Smooth muscle cell (in vitro differentiated cells): ENCODE measurements at regions not wholly inside any gene's neighbourhood (a gene's known extent, or its start where the extent isn't known, plus 50 kb on each side); places are given as distances from the start of the nearest gene placed in this dataset.

ENCODE experiments used
- DNase-seq: peaks from one replicate; lab custom pipeline; 2025; ENCODE audit not compliant: unreplicated experiment; lab: John Stamatoyannopoulos, UW
- H2AFZ ChIP-seq: fragments of 200-600 bp; sonication (generic); 2 replicates; pipeline ENCODE4 v1.6.0; 2016; ENCODE audit warnings: antibody characterized with exemption, low read depth, mild to moderate bottlenecking
- H3F3A ChIP-seq: fragments of 200-600 bp; sonication (generic); 2 replicates; pipeline ENCODE4 v1.6.0; 2017; ENCODE audit warnings: antibody characterized with exemption, low read depth
- H3K27ac ChIP-seq: fragments of 200-600 bp; sonication (generic); 2 replicates; pipeline ENCODE4 v1.5.1; 2016; ENCODE audit warnings: low read depth, mild to moderate bottlenecking
- H3K27me3 ChIP-seq: fragments of 200-600 bp; sonication (generic); 2 replicates; pipeline ENCODE4 v1.6.1; 2016; ENCODE audit warnings: low read depth, mild to moderate bottlenecking
- H3K36me3 ChIP-seq: fragments of 200-600 bp; sonication (generic); 2 replicates; pipeline ENCODE4 v1.5.1; 2016; ENCODE audit warnings: low read depth
- H3K4me1 ChIP-seq: fragments of 200-600 bp; sonication (generic); 2 replicates; pipeline ENCODE4 v1.5.1; 2016; ENCODE audit warnings: low read depth
- H3K4me2 ChIP-seq: fragments of 200-600 bp; sonication (generic); 2 replicates; pipeline ENCODE4 v1.6.0; 2016; ENCODE audit warnings: mild to moderate bottlenecking
- H3K4me3 ChIP-seq: fragments of 200-600 bp; sonication (generic); 2 replicates; pipeline ENCODE4 v1.5.1; 2016; ENCODE audit warnings: mild to moderate bottlenecking
- H3K79me2 ChIP-seq: fragments of 200-600 bp; sonication (generic); 2 replicates; pipeline ENCODE4 v1.6.0; 2016; ENCODE audit warnings: low read depth, mild to moderate bottlenecking
- H3K9ac ChIP-seq: fragments of 200-600 bp; sonication (generic); 2 replicates; pipeline ENCODE4 v1.6.0; 2016; ENCODE audit warnings: low read depth
- H3K9me3 ChIP-seq: fragments of 200-600 bp; sonication (generic); replicated peaks from 2 replicates; pipeline ENCODE4 v1.5.1; 2016; ENCODE audit warnings: low read depth
- H4K20me1 ChIP-seq: fragments of 200-600 bp; sonication (generic); 2 replicates; pipeline ENCODE4 v1.6.0; 2016; ENCODE audit warnings: low read depth
- CTCF ChIP-seq: fragments of 200-600 bp; sonication (generic); IDR thresholded peaks from 2 replicates; pipeline ENCODE4 v1.5.1; 2017; ENCODE audit warnings: borderline replicate concordance, mild to moderate bottlenecking, antibody characterized with exemption; ENCODE audit not compliant: insufficient read depth, poor library complexity, severe bottlenecking
- WGBS: methylation state at CpG from one replicate; pipeline ENCODE4 v1.1.7; 2016; ENCODE audit warnings: low lambda C conversion rate; 5-methylcytosine and 5-hydroxymethylcytosine counted together

GRCh38 chr1:64320922-64321614, 117.6 kb downstream of the UBE2U start:
- H3K9ac ChIP-seq = no peak overlapping the region
- 86% methylated on average over 11 of the region's 11 CpGs for WGBS

GRCh38 chr1:64323054-64323453, 119.6 kb downstream of the UBE2U start:
- H3K9ac ChIP-seq = no peak overlapping the region
- no peak for TF ChIP-seq CTCF
- DNase-seq = no peak
- 71% methylated on average over 4 of the region's 4 CpGs for WGBS
- H3K4me2 ChIP-seq = no peak overlapping the region
- no peak overlapping the region for H2AFZ ChIP-seq
- no peaks in the 10 kb centered on the region for H3K27me3 ChIP-seq
- H3K9me3 ChIP-seq = no peaks in the 10 kb centered on the region
- no peaks in the 10 kb centered on the region for H4K20me1 ChIP-seq
- no peaks in the 10 kb centered on the region for H3K4me1 ChIP-seq
- H3K36me3 ChIP-seq = no peaks in the 10 kb centered on the region
- H3K4me3 ChIP-seq = no peak overlapping the region
- no peaks in the 10 kb centered on the region for H3K79me2 ChIP-seq
- H3K27ac ChIP-seq = no peak overlapping the region
- H3F3A ChIP-seq = no peaks in the 10 kb centered on the region

More at GRCh38 chr1:64320922-64321614, 117.6 kb downstream of the UBE2U start:
- TF ChIP-seq CTCF = no peak
- Histone ChIP-seq H3K4me1 (no peaks in the 10 kb centered on the region), H2AFZ (no peak overlapping the region), H3K4me2 (no peak overlapping the region), H3F3A (no peaks in the 10 kb centered on the region), H3K27me3 (no peaks in the 10 kb centered on the region), H4K20me1 (no peaks in the 10 kb centered on the region), H3K27ac (no peak overlapping the region), H3K79me2 (no peaks in the 10 kb centered on the region), H3K36me3 (no peaks in the 10 kb centered on the region), H3K4me3 (no peak overlapping the region), H3K9me3 (no peaks in the 10 kb centered on the region)
- DNase-seq = no peak

- Histone ChIP-seq H3F3A (no peaks in the 10 kb centered on the region), H4K20me1 (no peaks in the 10 kb centered on the region), H3K4me1 (no peaks in the 10 kb centered on the region), H3K4me2 (no peak overlapping the region), H3K27me3 (no peaks in the 10 kb centered on the region), H3K36me3 (no peaks in the 10 kb centered on the region), H3K9me3 (no peaks in the 10 kb centered on the region), H3K79me2 (no peaks in the 10 kb centered on the region), H3K27ac (no peak overlapping the region), H2AFZ (no peak overlapping the region), H3K4me3 (no peak overlapping the region), H3K9ac (no peak overlapping the region)
- no peak for TF ChIP-seq CTCF
- no peak for DNase-seq
- WGBS = 94% methylated on average over 4 of the region's 4 CpGs
Observed at GRCh38 chr1:64323882-64324281, 120.5 kb downstream of the UBE2U start.

GRCh38 chr1:64325856-64326255, 122.4 kb downstream of the UBE2U start:
- H4K20me1 ChIP-seq = no peaks in the 10 kb centered on the region
- no peaks in the 10 kb centered on the region for H3F3A ChIP-seq
- TF ChIP-seq CTCF = no peak
- 89% methylated on average over 5 of the region's 5 CpGs for WGBS
- no peak for DNase-seq
- H3K27me3 ChIP-seq = no peaks in the 10 kb centered on the region
- no peaks in the 10 kb centered on the region for H3K4me1 ChIP-seq
- no peaks in the 10 kb centered on the region for H3K36me3 ChIP-seq
- no peak overlapping the region for H3K9ac ChIP-seq
- H3K27ac ChIP-seq = no peak overlapping the region
- H3K9me3 ChIP-seq = no peaks in the 10 kb centered on the region
- no peaks in the 10 kb centered on the region for H3K79me2 ChIP-seq
- H3K4me2 ChIP-seq = no peak overlapping the region
- no peak overlapping the region for H3K4me3 ChIP-seq
- H2AFZ ChIP-seq = no peak overlapping the region
